K562 (cell line): ENCODE measurements at regions not wholly inside any gene's neighbourhood (a gene's known extent, or its start where the extent isn't known, plus 50 kb on each side); places are given as distances from the start of the nearest gene placed in this dataset.

Source experiments
- ATAC-seq: fragments of 200-7000 bp; cut with Tn5 transposase; 3 replicates; pipeline ENCODE4 v1.9.1; 2020; ENCODE audit warnings: moderate library complexity
- BruUV-seq: library from RNA; stranded (reverse); fragments of 400-500 nt; replicated peaks from 2 replicates; lab custom pipeline; 2021; lab: Mats Ljungman, UMichigan
- CTCF ChIA-PET: fragments of 300-600 bp; formaldehyde crosslinking; extraction: SDS; loops from one replicate; lab custom pipeline; 2021; ENCODE audit warnings: low intra/inter-chr PET ratio; lab: Yijun Ruan, JAX
- POLR2A ChIA-PET: fragments of 300-600, 350-650 bp; sonication (Branson Sonifier 250); formaldehyde crosslinking; extraction: SDS; loops from one replicate; lab custom pipeline; 2021; ENCODE audit warnings: antibody characterized with exemption, inconsistent platforms; lab: Yijun Ruan, JAX
- DNase-seq, 4 experiments: peaks; one replicate each; pipeline versions ENCODE4 v3.0.0 to v3.0.0-alpha.2; 2011 to 2018; ENCODE audit warnings: low spot score in 3 of 4, mixed read lengths in 3 of 4; ENCODE audit errors: extremely low read depth in 1 of 4
- FAIRE-seq: peaks from 2 replicates; lab custom pipeline; 2011; peaks lifted over from hg19 to GRCh38; lab: Jason Lieb, UNC
- H2AFZ ChIP-seq: 2 replicates; pipeline ENCODE4 v1.6.0; 2011; ENCODE audit warnings: low read depth, low read length, control low read depth, inconsistent platforms
- H3K27ac ChIP-seq: fragments of 200-600 bp; 3 replicates; pipeline ENCODE4 v1.8.0; 2011; ENCODE audit warnings: low read depth, mild to moderate bottlenecking, control low read depth, inconsistent platforms, low read length, moderate library complexity, mixed read lengths; ENCODE audit errors: extremely low read depth
- H3K27me3 ChIP-seq, 2 experiments: fragments of 300-600 bp in 1 of 2; 2 replicates in 1 of 2; 3 replicates in 1 of 2; pipeline versions ENCODE4 v1.6.0 to v1.8.0; 2011; ENCODE audit warnings: inconsistent platforms in 2 of 2, low read length in 2 of 2, mild to moderate bottlenecking in 1 of 2, mixed read lengths in 1 of 2, moderate library complexity in 1 of 2; ENCODE audit not compliant: control insufficient read depth in 2 of 2, insufficient read depth in 2 of 2
- H3K36me3 ChIP-seq: fragments of 300-600 bp; 3 replicates; pipeline ENCODE4 v1.8.0; 2011; ENCODE audit warnings: mild to moderate bottlenecking, low read length, inconsistent platforms; ENCODE audit not compliant: control insufficient read depth, insufficient read depth
- H3K4me1 ChIP-seq, 2 experiments: fragments of 200-600 bp in 1 of 2; replicated peaks in 1 of 2; 2 replicates in 1 of 2; 3 replicates in 1 of 2; pipeline versions ENCODE4 v1.5.1 to v1.8.0; 2011; ENCODE audit warnings: inconsistent platforms in 2 of 2, low read length in 2 of 2, mild to moderate bottlenecking in 1 of 2, mixed read lengths in 1 of 2, moderate library complexity in 1 of 2; ENCODE audit not compliant: control insufficient read depth in 2 of 2, insufficient read depth in 2 of 2
- H3K4me2 ChIP-seq: 2 replicates; pipeline ENCODE4 v1.6.1; 2011; ENCODE audit warnings: low read length, control low read depth, inconsistent platforms, mixed read lengths; ENCODE audit not compliant: insufficient read depth
- H3K4me3 ChIP-seq: fragments of 200-600 bp; sonication (generic), shearing (Covaris generic); 2 replicates; pipeline ENCODE4 v1.5.1; 2016; ENCODE audit warnings: control low read depth, inconsistent platforms
- H3K79me2 ChIP-seq: fragments of 200-600 bp; 3 replicates; pipeline ENCODE4 v1.8.0; 2011; ENCODE audit warnings: low read length, inconsistent platforms; ENCODE audit not compliant: control insufficient read depth, insufficient read depth
- H3K9ac ChIP-seq, 2 experiments: 2 replicates each; pipeline versions ENCODE4 v1.6.0 to v1.6.1; 2011; ENCODE audit warnings: low read depth in 2 of 2, low read length in 2 of 2, control low read depth in 1 of 2, inconsistent platforms in 1 of 2, mild to moderate bottlenecking in 1 of 2, mixed read lengths in 1 of 2; ENCODE audit not compliant: insufficient read depth in 1 of 2
- H3K9me1 ChIP-seq: one replicate; pipeline ENCODE4 v1.6.0; 2011; ENCODE audit warnings: inconsistent platforms, mild to moderate bottlenecking, low read length, moderate library complexity; ENCODE audit not compliant: control insufficient read depth, insufficient read depth
- H3K9me3 ChIP-seq: replicated peaks from 2 replicates; pipeline ENCODE4 v1.5.1; 2011; ENCODE audit warnings: low read depth, low read length, inconsistent platforms; ENCODE audit not compliant: control insufficient read depth, insufficient read depth
- H4K20me1 ChIP-seq: replicated peaks from 2 replicates; pipeline ENCODE4 v1.6.1; 2011; ENCODE audit warnings: low read length, inconsistent platforms, mixed read lengths; ENCODE audit not compliant: control insufficient read depth, insufficient read depth
- AFF4 ChIP-seq: sonication (generic); formaldehyde crosslinking; IDR thresholded peaks from 2 replicates; pipeline ENCODE4 v1.8.0; 2023; ENCODE audit warnings: mild to moderate bottlenecking, missing genetic modification reagents
- CBFA2T2 ChIP-seq: fragments of 450-650 bp; conservative IDR thresholded peaks from 2 replicates; pipeline ENCODE4 v1.6.1; 2017; ENCODE audit warnings: mild to moderate bottlenecking
- IRF9 ChIP-seq: fragments of 450-650 bp; IDR thresholded peaks from 2 replicates; pipeline ENCODE4 v1.6.1; 2016; ENCODE audit warnings: missing biosample characterization, missing genetic modification characterization
- KHSRP ChIP-seq: fragments of 450-650 bp; IDR thresholded peaks from 2 replicates; pipeline ENCODE4 v1.6.1; 2017
- PHB2 ChIP-seq: fragments of 450-650 bp; IDR thresholded peaks from 2 replicates; pipeline ENCODE4 v1.6.1; 2017; ENCODE audit warnings: low read depth
- RCOR1 ChIP-seq, 2 experiments: IDR thresholded peaks; 2 replicates each; pipeline ENCODE4 v1.6.1; 2012; ENCODE audit warnings: low read depth in 2 of 2, low read length in 2 of 2, borderline replicate concordance in 1 of 2, improper control_type of control experiment in 1 of 2
- TRIM24 ChIP-seq, 2 experiments: fragments of 450-650 bp; IDR thresholded peaks; 2 replicates each; pipeline ENCODE4 v1.6.1; 2016
- ZNF449 ChIP-seq: fragments of 250-450 bp; sonication (Bioruptor Pico); IDR thresholded peaks from 2 replicates; pipeline ENCODE4 v1.8.0; 2022; ENCODE audit warnings: moderate library complexity, mild to moderate bottlenecking, inconsistent platforms
- whole genome bisulfite sequencing: fragments of 100-300 bp; shearing (Covaris generic); methylation state at CpG from one replicate; pipeline ENCODE4 v1.1.6; 2016; ENCODE audit warnings: low coverage, mixed read lengths; ENCODE audit not compliant: insufficient coverage; ENCODE audit errors: missing lambda C conversion rate; 5-methylcytosine and 5-hydroxymethylcytosine counted together
- in situ Hi-C: fragments of 300-500 bp; cut with MboI; formaldehyde crosslinking; loops from 4 replicates; pipeline ENCODE4 v1.15.0; 2018; ENCODE audit warnings: inconsistent platforms, mixed read lengths
- intact Hi-C: fragments of 100-400 bp; cut with micrococcal nuclease; formaldehyde crosslinking; loops from 2 replicates; pipeline ENCODE4 v1.14.2; 2022
- TF ChIP-seq, protein P1 (sequence below): sonication (generic); IDR thresholded peaks from 2 replicates; pipeline ENCODE4 v1.6.1; 2016
- TF ChIP-seq, protein P2 (sequence below): fragments of 250-450 bp; sonication (Bioruptor Pico); IDR thresholded peaks from 2 replicates; pipeline ENCODE4 v1.8.0; 2021; ENCODE audit warnings: moderate library complexity, mild to moderate bottlenecking, inconsistent platforms
- TF ChIP-seq, protein P3 (sequence below): sonication (generic); formaldehyde crosslinking; IDR thresholded peaks from 2 replicates; pipeline ENCODE4 v1.8.1; 2022; ENCODE audit warnings: missing genetic modification reagents

DNA sequence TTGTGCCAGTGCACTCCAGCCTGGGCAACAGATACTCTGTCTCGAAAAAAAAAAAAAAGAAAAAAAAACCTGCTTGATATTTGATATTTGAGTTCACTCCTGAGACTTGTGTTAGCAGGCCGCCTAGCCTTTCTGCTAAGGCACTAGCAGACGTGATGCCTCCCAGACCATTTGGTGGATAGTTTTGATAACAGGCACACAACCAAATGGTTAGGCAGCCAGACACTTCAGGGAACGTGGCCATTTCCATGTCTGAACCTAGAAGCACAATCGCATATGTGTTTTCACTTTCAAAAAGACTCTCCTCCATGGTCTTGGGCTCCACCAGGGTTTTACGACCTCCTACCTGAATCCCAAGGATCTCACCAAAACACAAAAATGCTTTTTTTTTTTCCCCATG lies 1319.5 kb downstream of the BRINP3 start (continued):
- TF ChIP-seq, protein P1, sequence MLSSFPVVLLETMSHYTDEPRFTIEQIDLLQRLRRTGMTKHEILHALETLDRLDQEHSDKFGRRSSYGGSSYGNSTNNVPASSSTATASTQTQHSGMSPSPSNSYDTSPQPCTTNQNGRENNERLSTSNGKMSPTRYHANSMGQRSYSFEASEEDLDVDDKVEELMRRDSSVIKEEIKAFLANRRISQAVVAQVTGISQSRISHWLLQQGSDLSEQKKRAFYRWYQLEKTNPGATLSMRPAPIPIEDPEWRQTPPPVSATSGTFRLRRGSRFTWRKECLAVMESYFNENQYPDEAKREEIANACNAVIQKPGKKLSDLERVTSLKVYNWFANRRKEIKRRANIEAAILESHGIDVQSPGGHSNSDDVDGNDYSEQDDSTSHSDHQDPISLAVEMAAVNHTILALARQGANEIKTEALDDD = no peak
- TF ChIP-seq KHSRP (no peak), RCOR1 (IDR thresholded peaks at IDR 0.05; ENCODE audit: borderline replicate concordance in 1 of 2, low read depth in 2 of 2, low read length in 2 of 2) (no peak), CBFA2T2 (no peak), TRIM24 (IDR thresholded peaks at IDR 0.05) (no peak)

DNA sequence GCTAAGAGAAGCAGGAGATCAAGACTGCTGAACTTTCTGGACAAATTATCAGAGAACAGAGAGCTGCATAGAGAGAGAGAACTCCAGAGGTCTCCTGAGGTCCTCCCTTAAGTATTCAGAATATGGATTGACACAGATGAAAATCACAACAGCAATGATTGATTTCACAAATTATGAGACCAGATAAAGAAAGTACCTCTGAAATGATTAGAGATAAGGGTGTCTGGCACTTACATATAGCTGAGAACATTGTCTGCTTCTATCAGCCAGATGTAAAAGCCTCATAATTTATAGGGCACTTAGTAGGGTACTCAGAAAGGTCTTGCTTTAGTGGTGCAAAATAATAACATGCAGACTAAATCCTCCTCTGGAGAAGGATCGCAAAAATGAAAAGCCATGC lies 1301.8 kb downstream of the BRINP3 start:
- Histone ChIP-seq H3K9ac (no peak overlapping the region), H3K4me3 (no peak overlapping the region), H3K27me3 (no peaks in the 10 kb centered on the region), H3K9me3 (no peaks in the 10 kb centered on the region), H4K20me1 (no peaks in the 10 kb centered on the region), H3K4me2 (no peak overlapping the region), H3K9me1 (no peaks in the 10 kb centered on the region), H3K79me2 (no peaks in the 10 kb centered on the region), H2AFZ (no peak overlapping the region), H3K4me1 (no peaks in the 10 kb centered on the region), H3K36me3 (no peaks in the 10 kb centered on the region), H3K27ac (no peak overlapping the region)
- in situ Hi-C loops (no loop called here), intact Hi-C loops (no loop called here)
- 47% methylated on average over 1 of the region's 1 CpG for WGBS
- POLR2A ChIA-PET = interaction anchor here (0.5 kb wide), 1 partner anchor 377 kb away, joined by 3 read pairs; no protein-coding TSS in a partner anchor
- DNase-seq (no peak), FAIRE-seq (no peak), ATAC-seq (no peak)
- CTCF ChIA-PET = no interaction called here
- no TSS peak for BruUV-seq
- no peak for TF ChIP-seq PHB2
- TF ChIP-seq, protein P2, sequence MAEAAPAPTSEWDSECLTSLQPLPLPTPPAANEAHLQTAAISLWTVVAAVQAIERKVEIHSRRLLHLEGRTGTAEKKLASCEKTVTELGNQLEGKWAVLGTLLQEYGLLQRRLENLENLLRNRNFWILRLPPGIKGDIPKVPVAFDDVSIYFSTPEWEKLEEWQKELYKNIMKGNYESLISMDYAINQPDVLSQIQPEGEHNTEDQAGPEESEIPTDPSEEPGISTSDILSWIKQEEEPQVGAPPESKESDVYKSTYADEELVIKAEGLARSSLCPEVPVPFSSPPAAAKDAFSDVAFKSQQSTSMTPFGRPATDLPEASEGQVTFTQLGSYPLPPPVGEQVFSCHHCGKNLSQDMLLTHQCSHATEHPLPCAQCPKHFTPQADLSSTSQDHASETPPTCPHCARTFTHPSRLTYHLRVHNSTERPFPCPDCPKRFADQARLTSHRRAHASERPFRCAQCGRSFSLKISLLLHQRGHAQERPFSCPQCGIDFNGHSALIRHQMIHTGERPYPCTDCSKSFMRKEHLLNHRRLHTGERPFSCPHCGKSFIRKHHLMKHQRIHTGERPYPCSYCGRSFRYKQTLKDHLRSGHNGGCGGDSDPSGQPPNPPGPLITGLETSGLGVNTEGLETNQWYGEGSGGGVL = no peak
- no peak for TF ChIP-seq AFF4 (CRISPR knock-in tag)
- TF ChIP-seq IRF9 = no peak
- no peak for TF ChIP-seq ZNF449
- TF ChIP-seq, protein P3, sequence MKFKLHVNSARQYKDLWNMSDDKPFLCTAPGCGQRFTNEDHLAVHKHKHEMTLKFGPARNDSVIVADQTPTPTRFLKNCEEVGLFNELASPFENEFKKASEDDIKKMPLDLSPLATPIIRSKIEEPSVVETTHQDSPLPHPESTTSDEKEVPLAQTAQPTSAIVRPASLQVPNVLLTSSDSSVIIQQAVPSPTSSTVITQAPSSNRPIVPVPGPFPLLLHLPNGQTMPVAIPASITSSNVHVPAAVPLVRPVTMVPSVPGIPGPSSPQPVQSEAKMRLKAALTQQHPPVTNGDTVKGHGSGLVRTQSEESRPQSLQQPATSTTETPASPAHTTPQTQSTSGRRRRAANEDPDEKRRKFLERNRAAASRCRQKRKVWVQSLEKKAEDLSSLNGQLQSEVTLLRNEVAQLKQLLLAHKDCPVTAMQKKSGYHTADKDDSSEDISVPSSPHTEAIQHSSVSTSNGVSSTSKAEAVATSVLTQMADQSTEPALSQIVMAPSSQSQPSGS (CRISPR knock-in tag) = no peak
